HEK293 (cell line): ENCODE measurements at regions not wholly inside any gene's neighbourhood (a gene's known extent, or its start where the extent isn't known, plus 50 kb on each side); places are given as distances from the start of the nearest gene placed in this dataset.

Experiments
- CTCF ChIA-PET: fragments of 350-600 bp; formaldehyde crosslinking; extraction: SDS; loops from one replicate; lab custom pipeline; 2021; ENCODE audit warnings: antibody characterized with exemption; lab: Yijun Ruan, JAX
- POLR2A ChIA-PET: fragments of 300-600 bp; formaldehyde crosslinking; extraction: SDS; loops from one replicate; lab custom pipeline; 2020; ENCODE audit warnings: antibody characterized with exemption, inconsistent platforms; lab: Yijun Ruan, JAX
- H3K27ac ChIP-seq: fragments of 200-500 bp; sonication (Bioruptor generic); 2 replicates; pipeline ENCODE4 v1.5.1; 2014; ENCODE audit warnings: low read depth, low read length, control low read depth, inconsistent platforms; ENCODE audit errors: extremely low read depth
- H3K36me3 ChIP-seq, 2 experiments: fragments of 200-500 bp in 1 of 2; sonication (Bioruptor generic) in 1 of 2; 1 replicate in 1 of 2; 2 replicates in 1 of 2; pipeline ENCODE4 v1.5.1; 2014 to 2017; ENCODE audit warnings: inconsistent platforms in 2 of 2, low read length in 2 of 2; ENCODE audit not compliant: control insufficient read depth in 2 of 2, insufficient read depth in 1 of 2
- H3K4me1 ChIP-seq: fragments of 200-500 bp; sonication (Bioruptor generic); 2 replicates; pipeline ENCODE4 v1.5.1; 2014; ENCODE audit warnings: mild to moderate bottlenecking, low read length, inconsistent platforms; ENCODE audit not compliant: control insufficient read depth, insufficient read depth
- H3K4me3 ChIP-seq: 2 replicates; pipeline ENCODE4 v1.5.1; 2011; ENCODE audit warnings: low read depth, mild to moderate bottlenecking, control low read depth, low read length, moderate library complexity
- H3K9me3 ChIP-seq: fragments of 200-500 bp; sonication (Bioruptor generic); 2 replicates; pipeline ENCODE4 v1.5.1; 2014; ENCODE audit warnings: low read depth, low read length, inconsistent platforms; ENCODE audit not compliant: control insufficient read depth, insufficient read depth
- GFI1B ChIP-seq: fragments of 450-650 bp; formaldehyde crosslinking; IDR thresholded peaks from 2 replicates; pipeline ENCODE4 v1.5.1; 2016; ENCODE audit warnings: missing biosample characterization, missing genetic modification characterization
- KLF1 ChIP-seq: fragments of 450-650 bp; formaldehyde crosslinking; IDR thresholded peaks from 2 replicates; pipeline ENCODE4 v1.5.1; 2016; ENCODE audit warnings: missing biosample characterization, missing genetic modification characterization
- KLF16 ChIP-seq: fragments of 450-650 bp; formaldehyde crosslinking; IDR thresholded peaks from 2 replicates; pipeline ENCODE4 v1.5.1; 2017; ENCODE audit warnings: missing biosample characterization, missing genetic modification characterization
- KLF8 ChIP-seq: fragments of 450-650 bp; formaldehyde crosslinking; IDR thresholded peaks from 2 replicates; pipeline ENCODE4 v1.5.1; 2016; ENCODE audit warnings: missing biosample characterization, missing genetic modification characterization
- PRDM10 ChIP-seq: fragments of 450-650 bp; formaldehyde crosslinking; IDR thresholded peaks from 2 replicates; pipeline ENCODE4 v1.5.1; 2016; ENCODE audit warnings: missing biosample characterization, missing genetic modification characterization
- ZBTB20 ChIP-seq: fragments of 450-650 bp; formaldehyde crosslinking; IDR thresholded peaks from 2 replicates; pipeline ENCODE4 v1.5.1; 2016; ENCODE audit warnings: missing biosample characterization, missing genetic modification characterization
- ZNF114 ChIP-seq: fragments of 450-650 bp; formaldehyde crosslinking; IDR thresholded peaks from 2 replicates; pipeline ENCODE4 v1.5.0; 2017; ENCODE audit warnings: missing biosample characterization, missing genetic modification characterization
- ZNF18 ChIP-seq: fragments of 450-650 bp; formaldehyde crosslinking; IDR thresholded peaks from 2 replicates; pipeline ENCODE4 v1.5.1; 2016; ENCODE audit warnings: missing biosample characterization, missing genetic modification characterization
- ZNF202 ChIP-seq: fragments of 450-650 bp; formaldehyde crosslinking; IDR thresholded peaks from 2 replicates; pipeline ENCODE4 v1.5.1; 2016; ENCODE audit warnings: missing biosample characterization, missing genetic modification characterization, borderline replicate concordance
- ZNF223 ChIP-seq: fragments of 450-650 bp; formaldehyde crosslinking; IDR thresholded peaks from 2 replicates; pipeline ENCODE4 v1.5.1; 2016; ENCODE audit warnings: missing biosample characterization, missing genetic modification characterization
- ZNF24 ChIP-seq: fragments of 450-650 bp; formaldehyde crosslinking; IDR thresholded peaks from 2 replicates; pipeline ENCODE4 v1.5.1; 2016; ENCODE audit warnings: missing biosample characterization, missing genetic modification characterization
- ZNF248 ChIP-seq: fragments of 450-650 bp; formaldehyde crosslinking; IDR thresholded peaks from 2 replicates; pipeline ENCODE4 v1.5.1; 2017; ENCODE audit warnings: missing biosample characterization, missing genetic modification characterization
- ZNF311 ChIP-seq: fragments of 450-650 bp; formaldehyde crosslinking; IDR thresholded peaks from 2 replicates; pipeline ENCODE4 v1.5.1; 2017; ENCODE audit warnings: missing biosample characterization, missing genetic modification characterization, borderline replicate concordance
- ZNF366 ChIP-seq: fragments of 450-650 bp; formaldehyde crosslinking; conservative IDR thresholded peaks from 2 replicates; pipeline ENCODE4 v1.5.1; 2016; ENCODE audit warnings: missing biosample characterization, missing genetic modification characterization
- ZNF433 ChIP-seq: fragments of 450-650 bp; formaldehyde crosslinking; IDR thresholded peaks from 2 replicates; pipeline ENCODE4 v1.5.1; 2016; ENCODE audit warnings: missing biosample characterization, missing genetic modification characterization, low read depth
- ZNF473 ChIP-seq: fragments of 450-650 bp; formaldehyde crosslinking; IDR thresholded peaks from 2 replicates; pipeline ENCODE4 v1.5.1; 2017; ENCODE audit warnings: missing biosample characterization, missing genetic modification characterization
- ZNF513 ChIP-seq: fragments of 450-650 bp; IDR thresholded peaks from 2 replicates; pipeline ENCODE4 v1.5.1; 2018; ENCODE audit warnings: missing biosample characterization, missing genetic modification characterization
- ZNF514 ChIP-seq: fragments of 450-650 bp; formaldehyde crosslinking; IDR thresholded peaks from 2 replicates; pipeline ENCODE4 v1.5.1; 2016; ENCODE audit warnings: missing biosample characterization, missing genetic modification characterization
- ZNF549 ChIP-seq: fragments of 450-650 bp; IDR thresholded peaks from 2 replicates; pipeline ENCODE4 v1.5.1; 2018; ENCODE audit warnings: missing biosample characterization, missing genetic modification characterization, mild to moderate bottlenecking, inconsistent platforms, moderate library complexity
- ZNF596 ChIP-seq: fragments of 450-650 bp; IDR thresholded peaks from 2 replicates; pipeline ENCODE4 v1.5.0; 2018; ENCODE audit warnings: missing biosample characterization, mild to moderate bottlenecking, missing genetic modification characterization, moderate library complexity
- ZNF624 ChIP-seq: fragments of 450-650 bp; formaldehyde crosslinking; IDR thresholded peaks from 2 replicates; pipeline ENCODE4 v1.5.1; 2017; ENCODE audit warnings: missing biosample characterization, missing genetic modification characterization
- ZNF626 ChIP-seq: fragments of 450-650 bp; sonication (Bioruptor Pico); formaldehyde crosslinking; IDR thresholded peaks from 2 replicates; pipeline ENCODE4 v1.5.1; 2018; ENCODE audit warnings: missing biosample characterization, missing genetic modification characterization, inconsistent platforms
- ZNF654 ChIP-seq: fragments of 450-650 bp; formaldehyde crosslinking; IDR thresholded peaks from 2 replicates; pipeline ENCODE4 v1.5.1; 2016; ENCODE audit warnings: low read depth, missing biosample characterization, missing genetic modification characterization
- ZNF692 ChIP-seq: fragments of 450-650 bp; formaldehyde crosslinking; IDR thresholded peaks from 2 replicates; pipeline ENCODE4 v1.5.1; 2016; ENCODE audit warnings: missing biosample characterization, missing genetic modification characterization

GRCh38 chr15:85963262-85963760, 116.4 kb upstream of the AGBL1 start (continued):
- no peak for TF ChIP-seq ZNF223

GRCh38 chr15:85964471-85964870, 115.2 kb upstream of the AGBL1 start:
- ChIA-PET CTCF (interaction anchor here (1.0 kb wide), 1 partner anchor 12 kb away, joined by 3 read pairs; no protein-coding TSS in a partner anchor), POLR2A (no interaction called here)
- Histone ChIP-seq H3K4me3 (no peak overlapping the region), H3K36me3 (no peaks in the 10 kb centered on the region), H3K27ac (no peak overlapping the region), H3K4me1 (no peaks in the 10 kb centered on the region), H3K9me3 (no peaks in the 10 kb centered on the region)
- TF ChIP-seq ZNF114 (tag by site-specific recombination) (no peak), ZNF18 (tag by site-specific recombination) (no peak), PRDM10 (tag by site-specific recombination) (no peak), ZNF433 (tag by site-specific recombination) (no peak), ZNF202 (tag by site-specific recombination) (no peak), ZNF549 (tag by site-specific recombination) (no peak), ZNF514 (tag by site-specific recombination) (no peak), ZNF513 (no peak), ZNF366 (no peak), GFI1B (tag by site-specific recombination) (no peak)

- Histone ChIP-seq H3K4me3 (no peak overlapping the region), H3K36me3 (no peaks in the 10 kb centered on the region), H3K4me1 (no peaks in the 10 kb centered on the region), H3K9me3 (no peaks in the 10 kb centered on the region), H3K27ac (no peak overlapping the region)
- ChIA-PET CTCF (interaction anchor here (0.7 kb wide), 1 partner anchor 40 kb away, joined by 3 read pairs; no protein-coding TSS in a partner anchor), POLR2A (interaction anchor here (0.6 kb wide), 1 partner anchor 15 kb away, joined by 3 read pairs; no protein-coding TSS in a partner anchor)
- TF ChIP-seq KLF1 (tag by site-specific recombination): no peak
- no peak for TF ChIP-seq ZNF596 (tag by site-specific recombination)
- no peak for TF ChIP-seq ZNF624 (tag by site-specific recombination)
- TF ChIP-seq ZNF654 (tag by site-specific recombination): no peak
- no peak for TF ChIP-seq ZNF24
- no peak for TF ChIP-seq ZNF248 (tag by site-specific recombination)
- TF ChIP-seq KLF8: no peak
- no peak for TF ChIP-seq ZNF692 (tag by site-specific recombination)
- no peak for TF ChIP-seq ZBTB20
- no peak for TF ChIP-seq ZNF473
- no peak for TF ChIP-seq ZNF311 (tag by site-specific recombination)
- no peak for TF ChIP-seq ZNF514 (tag by site-specific recombination)
- no peak for TF ChIP-seq KLF16
- TF ChIP-seq ZNF626 (tag by site-specific recombination): no peak
These were observed 112.1 kb upstream of the AGBL1 start for GRCh38 chr15:85967553-85967952.
